Neural progenitor cell (in vitro differentiated cells): ENCODE measurements at regions not wholly inside any gene's neighbourhood (a gene's known extent, or its start where the extent isn't known, plus 50 kb on each side); places are given as distances from the start of the nearest gene placed in this dataset.

Experiments
- EZH2 ChIP-seq: fragments of 200-600 bp; sonication (generic); IDR thresholded peaks from 2 replicates; pipeline ENCODE4 v1.6.1; 2017; ENCODE audit warnings: antibody characterized with exemption, mild to moderate bottlenecking, moderate library complexity
- EZH2phosphoT487 ChIP-seq: fragments of 200-600 bp; sonication (generic); IDR thresholded peaks from 2 replicates; pipeline ENCODE4 v1.6.1; 2017; ENCODE audit warnings: antibody characterized with exemption
- TF ChIP-seq, protein P1 (sequence below): fragments of 200-600 bp; sonication (generic); IDR thresholded peaks from 2 replicates; pipeline ENCODE4 v1.5.1; 2017; ENCODE audit warnings: antibody characterized with exemption, mild to moderate bottlenecking

DNA sequence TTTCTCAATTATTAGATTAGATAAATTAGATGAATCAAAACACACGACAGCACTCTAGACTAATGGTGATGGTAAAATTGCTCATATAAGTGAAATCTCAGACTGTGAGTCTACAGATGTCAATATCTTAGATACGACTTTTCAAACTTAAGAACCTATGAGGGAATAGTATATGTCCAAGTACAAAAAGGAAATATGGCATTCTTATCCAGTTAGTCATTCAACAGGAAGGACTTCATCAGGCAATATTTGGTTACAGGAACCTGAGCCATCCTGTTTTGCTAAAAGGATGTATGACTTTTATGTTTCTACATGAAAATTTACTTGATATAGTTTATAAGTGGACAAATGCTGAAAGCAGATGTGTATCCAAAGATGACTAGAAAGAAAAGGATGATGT lies 107.0 kb downstream of the CT47B1 start:
- TF ChIP-seq, protein P1, sequence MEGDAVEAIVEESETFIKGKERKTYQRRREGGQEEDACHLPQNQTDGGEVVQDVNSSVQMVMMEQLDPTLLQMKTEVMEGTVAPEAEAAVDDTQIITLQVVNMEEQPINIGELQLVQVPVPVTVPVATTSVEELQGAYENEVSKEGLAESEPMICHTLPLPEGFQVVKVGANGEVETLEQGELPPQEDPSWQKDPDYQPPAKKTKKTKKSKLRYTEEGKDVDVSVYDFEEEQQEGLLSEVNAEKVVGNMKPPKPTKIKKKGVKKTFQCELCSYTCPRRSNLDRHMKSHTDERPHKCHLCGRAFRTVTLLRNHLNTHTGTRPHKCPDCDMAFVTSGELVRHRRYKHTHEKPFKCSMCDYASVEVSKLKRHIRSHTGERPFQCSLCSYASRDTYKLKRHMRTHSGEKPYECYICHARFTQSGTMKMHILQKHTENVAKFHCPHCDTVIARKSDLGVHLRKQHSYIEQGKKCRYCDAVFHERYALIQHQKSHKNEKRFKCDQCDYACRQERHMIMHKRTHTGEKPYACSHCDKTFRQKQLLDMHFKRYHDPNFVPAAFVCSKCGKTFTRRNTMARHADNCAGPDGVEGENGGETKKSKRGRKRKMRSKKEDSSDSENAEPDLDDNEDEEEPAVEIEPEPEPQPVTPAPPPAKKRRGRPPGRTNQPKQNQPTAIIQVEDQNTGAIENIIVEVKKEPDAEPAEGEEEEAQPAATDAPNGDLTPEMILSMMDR, result no peak
- TF ChIP-seq EZH2 (no peak), EZH2phosphoT487 (no peak)
